ENCODE measurements at regions not wholly inside any gene's neighbourhood (a gene's known extent, or its start where the extent isn't known, plus 50 kb on each side); places are given as distances from the start of the nearest gene placed in this dataset.
"Not testable (repeated sequence)": the region's sequence is repeated elsewhere in the genome, so short reads cannot be mapped to it uniquely, and the experiment has no call there.

GRCh38 chr9:135358552-135358940 lies 121.0 kb upstream of the PPP1R26 start:
- H3K9me3 ChIP-seq (ENCODE audit: insufficient read depth, low read depth, low read length): peaks cover 4% of the 10 kb centered on the region; the same call in 1 of the 2 replicates
- no peaks in the 10 kb centered on the region for H3K36me3 ChIP-seq (ENCODE audit: insufficient read depth, low read length)
- H3K9ac ChIP-seq (ENCODE audit: low read depth, low read length, poor library complexity, severe bottlenecking): no peak overlapping the region
- H3K4me3 ChIP-seq (ENCODE audit: low read length, poor library complexity, severe bottlenecking): no peak overlapping the region
- no peaks in the 10 kb centered on the region for H3K79me2 ChIP-seq (ENCODE audit: insufficient read depth, low read length)
- no peak overlapping the region for H3K4me2 ChIP-seq (ENCODE audit: low read depth, low read length, poor library complexity, severe bottlenecking)
- H3K27me3 ChIP-seq (ENCODE audit: insufficient read depth, low read length, poor library complexity, severe bottlenecking): no peaks in the 10 kb centered on the region
- H2AFZ ChIP-seq (ENCODE audit: low read length): no peak overlapping the region
- no peaks in the 10 kb centered on the region for H3F3A ChIP-seq (ENCODE audit: low read depth)
- H3K9me2 ChIP-seq (replicated peaks; ENCODE audit: low read depth, low read length): no peaks in the 10 kb centered on the region
- H4K20me1 ChIP-seq (ENCODE audit: insufficient read depth, low read length, poor library complexity, severe bottlenecking): no peaks in the 10 kb centered on the region
- H3K4me1 ChIP-seq (ENCODE audit: insufficient read depth, low read length, poor library complexity, severe bottlenecking): no peaks in the 10 kb centered on the region
- TF ChIP-seq CTCF (conservative IDR thresholded peaks at IDR 0.05; ENCODE audit: low read length): no peak
- no peak for TF ChIP-seq EZH2phosphoT487 (IDR thresholded peaks at IDR 0.05; ENCODE audit: borderline replicate concordance)

- no peaks in the 10 kb centered on the region for H3K36me3 ChIP-seq (ENCODE audit: insufficient read depth, low read length)
- peaks cover 7% of the 10 kb centered on the region; the same call in 1 of the 2 replicates for H3K9me3 ChIP-seq (ENCODE audit: insufficient read depth, low read depth, low read length)
- no peaks in the 10 kb centered on the region for H3F3A ChIP-seq (ENCODE audit: low read depth)
- H3K79me2 ChIP-seq (ENCODE audit: insufficient read depth, low read length): no peaks in the 10 kb centered on the region
- no peak overlapping the region for H3K9ac ChIP-seq (ENCODE audit: low read depth, low read length, poor library complexity, severe bottlenecking)
- H3K4me1 ChIP-seq (ENCODE audit: insufficient read depth, low read length, poor library complexity, severe bottlenecking): no peaks in the 10 kb centered on the region
- no peak overlapping the region for H3K4me2 ChIP-seq (ENCODE audit: low read depth, low read length, poor library complexity, severe bottlenecking)
- no peak for TF ChIP-seq CTCF (conservative IDR thresholded peaks at IDR 0.05; ENCODE audit: low read length)
- no peak for TF ChIP-seq EZH2phosphoT487 (IDR thresholded peaks at IDR 0.05; ENCODE audit: borderline replicate concordance)
- no peaks in the 10 kb centered on the region for H3K9me2 ChIP-seq (replicated peaks; ENCODE audit: low read depth, low read length)
- H3K27me3 ChIP-seq (ENCODE audit: insufficient read depth, low read length, poor library complexity, severe bottlenecking): no peaks in the 10 kb centered on the region
- no peaks in the 10 kb centered on the region for H4K20me1 ChIP-seq (ENCODE audit: insufficient read depth, low read length, poor library complexity, severe bottlenecking)
- no peak overlapping the region for H3K4me3 ChIP-seq (ENCODE audit: low read length, poor library complexity, severe bottlenecking)
- H2AFZ ChIP-seq (ENCODE audit: low read length): no peak overlapping the region
These were observed 119.8 kb upstream of the PPP1R26 start for GRCh38 chr9:135359764-135360163.

- Histone ChIP-seq H2AFZ (ENCODE audit: low read length) (no peak overlapping the region), H3K9ac (ENCODE audit: low read depth, low read length, poor library complexity, severe bottlenecking) (no peak overlapping the region), H4K20me1 (ENCODE audit: insufficient read depth, low read length, poor library complexity, severe bottlenecking) (no peaks in the 10 kb centered on the region), H3K9me2 (replicated peaks; ENCODE audit: low read depth, low read length) (no peaks in the 10 kb centered on the region), H3K4me1 (ENCODE audit: insufficient read depth, low read length, poor library complexity, severe bottlenecking) (no peaks in the 10 kb centered on the region), H3K27me3 (ENCODE audit: insufficient read depth, low read length, poor library complexity, severe bottlenecking) (no peaks in the 10 kb centered on the region), H3F3A (ENCODE audit: low read depth) (no peaks in the 10 kb centered on the region), H3K79me2 (ENCODE audit: insufficient read depth, low read length) (no peaks in the 10 kb centered on the region), H3K4me2 (ENCODE audit: low read depth, low read length, poor library complexity, severe bottlenecking) (no peak overlapping the region), H3K9me3 (ENCODE audit: insufficient read depth, low read depth, low read length) (peaks cover 7% of the 10 kb centered on the region; the same call in 1 of the 2 replicates), H3K36me3 (ENCODE audit: insufficient read depth, low read length) (no peaks in the 10 kb centered on the region), H3K4me3 (ENCODE audit: low read length, poor library complexity, severe bottlenecking) (no peak overlapping the region)
- TF ChIP-seq CTCF (conservative IDR thresholded peaks at IDR 0.05; ENCODE audit: low read length) (no peak), EZH2phosphoT487 (IDR thresholded peaks at IDR 0.05; ENCODE audit: borderline replicate concordance) (no peak)
These were observed 119.0 kb upstream of the PPP1R26 start for GRCh38 chr9:135360617-135361016.

- not testable (repeated sequence) for H3K79me2 ChIP-seq (ENCODE audit: insufficient read depth, low read length); H3K4me3 ChIP-seq (ENCODE audit: low read length, poor library complexity, severe bottlenecking); H3K36me3 ChIP-seq (ENCODE audit: insufficient read depth, low read length); H3F3A ChIP-seq (ENCODE audit: low read depth); H3K9me2 ChIP-seq (replicated peaks; ENCODE audit: low read depth, low read length); H2AFZ ChIP-seq (ENCODE audit: low read length); H3K27me3 ChIP-seq (ENCODE audit: insufficient read depth, low read length, poor library complexity, severe bottlenecking); H3K9me3 ChIP-seq (ENCODE audit: insufficient read depth, low read depth, low read length); H3K4me2 ChIP-seq (ENCODE audit: low read depth, low read length, poor library complexity, severe bottlenecking); H3K4me1 ChIP-seq (ENCODE audit: insufficient read depth, low read length, poor library complexity, severe bottlenecking); H3K9ac ChIP-seq (ENCODE audit: low read depth, low read length, poor library complexity, severe bottlenecking); H4K20me1 ChIP-seq (ENCODE audit: insufficient read depth, low read length, poor library complexity, severe bottlenecking)
These were observed 117.9 kb upstream of the PPP1R26 start for GRCh38 chr9:135361668-135362067.

All from Loucy (cell line).